IPS DF 4.7 (cell line): ENCODE measurements at regions not wholly inside any gene's neighbourhood (a gene's known extent, or its start where the extent isn't known, plus 50 kb on each side); places are given as distances from the start of the nearest gene placed in this dataset.
"Not testable (repeated sequence)": the region's sequence is repeated elsewhere in the genome, so short reads cannot be mapped to it uniquely, and the experiment has no call there.

Source experiments
- DNase-seq: peaks from one replicate; pipeline ENCODE4 v3.0.0-alpha.2; 2013; ENCODE audit warnings: low spot score; ENCODE audit errors: extremely low read depth

DNA sequence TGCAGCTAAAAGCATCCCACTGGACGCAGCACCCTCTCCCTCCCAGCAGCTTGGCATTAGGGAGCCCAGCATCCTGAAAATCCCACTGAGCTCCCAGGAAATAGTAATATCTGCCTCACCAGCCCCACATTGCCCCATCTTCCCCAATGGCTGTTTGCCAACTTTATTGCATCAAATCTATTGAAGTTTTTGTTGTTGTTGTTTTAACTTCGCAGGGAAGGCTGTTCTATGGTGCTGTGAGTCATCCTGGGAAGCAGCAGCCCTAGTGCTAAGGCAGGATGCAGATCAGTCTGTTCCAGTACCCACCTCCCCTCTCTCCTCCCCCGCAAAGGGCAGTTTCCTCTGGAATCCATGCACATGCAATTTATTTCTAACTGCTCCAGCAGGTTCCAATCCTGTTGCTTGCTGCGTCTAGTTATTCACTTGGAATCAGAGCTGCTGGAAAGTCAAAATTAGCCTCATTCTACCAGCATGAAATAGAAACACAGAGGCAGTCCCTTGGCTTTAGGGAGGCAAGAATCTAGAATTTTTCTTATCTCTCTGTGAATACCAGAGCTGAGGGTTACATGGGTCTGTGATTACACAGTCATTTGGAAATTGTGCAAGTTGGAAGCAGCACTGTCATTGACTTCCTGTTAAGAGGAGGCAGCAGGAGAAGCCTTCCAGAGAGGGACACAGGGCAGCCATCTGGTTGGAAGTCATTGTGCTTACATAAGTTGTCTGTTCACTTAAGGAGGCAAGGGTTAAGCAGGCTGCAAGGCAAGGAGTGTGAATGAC, 115.9 kb upstream of the CACUL1 start:
- DNase-seq = no peak

DNA sequence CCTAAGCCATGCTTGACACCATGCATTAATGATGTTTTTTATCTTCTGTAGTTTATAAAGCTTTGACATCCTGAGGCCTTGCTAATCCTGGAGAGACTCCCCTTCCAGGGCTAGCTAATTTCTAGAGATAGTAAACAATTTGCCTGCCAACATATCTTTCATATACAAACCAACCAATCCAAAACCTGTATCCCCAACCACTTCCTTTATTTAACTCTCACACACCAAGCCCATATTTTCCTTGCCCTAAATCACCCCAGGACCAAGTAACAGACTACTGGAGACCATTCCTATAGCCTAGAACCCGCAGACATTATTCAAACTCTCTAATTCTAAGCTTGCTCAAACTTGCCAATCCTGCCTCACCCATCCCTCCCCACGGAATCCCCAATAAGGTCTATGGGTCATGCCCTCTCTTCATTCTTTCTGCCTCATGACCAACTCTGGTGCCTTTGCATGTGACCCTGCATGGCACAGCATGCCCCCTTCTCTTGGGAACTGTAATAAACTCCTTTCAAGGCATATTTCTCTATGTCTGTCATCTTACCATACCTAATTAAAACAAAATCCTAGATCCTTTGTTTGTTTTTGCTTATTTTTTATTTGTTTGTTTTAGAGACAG, 116.6 kb upstream of the CACUL1 start:
- DNase-seq = no peak

DNA sequence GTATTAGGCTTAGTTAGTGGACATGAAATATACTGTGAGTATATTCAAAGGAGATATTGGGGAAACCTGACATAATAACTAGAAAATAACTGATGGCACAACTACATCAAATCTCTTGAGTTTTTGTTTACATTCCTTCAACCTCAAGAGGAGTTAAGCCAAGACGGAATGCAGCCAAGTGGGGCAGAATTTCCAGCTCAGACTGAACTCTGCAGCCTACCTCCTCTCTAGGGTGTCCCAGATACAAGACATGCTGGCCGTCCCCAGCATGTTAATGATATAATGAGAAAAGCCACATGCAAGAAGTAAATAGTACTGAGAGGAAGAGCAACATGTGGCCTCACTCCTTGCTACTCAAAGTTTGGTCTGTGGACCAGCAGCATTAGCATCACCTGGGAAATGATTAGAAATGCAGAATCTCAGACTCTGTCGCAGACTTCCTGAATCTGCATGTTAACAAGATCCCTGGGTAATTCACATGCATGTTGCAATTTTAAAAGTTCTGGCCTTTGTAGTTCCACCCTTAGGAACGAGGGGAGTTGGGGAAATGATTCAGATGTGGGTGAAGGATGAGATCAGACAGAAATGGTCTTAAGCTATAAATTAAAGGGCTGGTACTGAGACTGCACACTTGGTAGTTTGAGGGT, 118.4 kb upstream of the CACUL1 start:
- DNase-seq = no peak

DNA sequence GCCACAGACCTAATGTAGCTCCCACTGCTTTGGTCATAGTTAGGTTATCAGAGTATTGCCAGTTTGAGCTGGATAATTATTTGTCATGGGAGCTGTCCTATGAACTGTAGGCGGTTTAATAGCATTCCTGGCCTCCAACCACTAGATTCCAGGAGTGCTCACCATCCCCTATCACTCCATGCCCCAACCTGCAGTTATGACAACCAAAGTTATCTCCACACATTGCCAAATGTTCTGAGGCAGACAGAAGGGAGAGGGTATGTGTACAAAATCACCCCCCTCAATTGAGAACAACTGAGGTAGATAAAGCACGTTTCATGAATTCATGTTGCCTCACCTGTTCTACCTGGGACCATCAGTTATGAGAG, 119.0 kb upstream of the CACUL1 start:
- no peak for DNase-seq

DNA sequence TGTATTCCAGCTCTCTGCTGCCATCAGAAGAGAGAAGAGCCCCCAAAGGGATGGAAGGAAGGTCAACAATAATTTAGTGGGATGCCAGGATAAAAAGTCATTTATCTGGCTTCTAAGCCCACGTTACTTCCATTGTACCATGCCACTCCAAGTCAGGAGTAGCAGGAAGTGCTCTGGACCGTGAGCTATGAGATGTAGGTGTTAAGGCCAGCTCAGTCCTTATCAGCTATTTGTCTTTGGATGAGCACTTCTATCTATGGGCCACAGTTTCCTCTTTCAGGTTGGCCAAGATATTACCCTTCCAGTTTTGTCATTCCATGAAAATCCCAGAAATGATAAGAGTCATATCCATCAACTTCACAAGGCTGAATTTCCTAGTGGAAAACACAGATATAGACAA, 119.4 kb upstream of the CACUL1 start:
- no peak for DNase-seq

DNA sequence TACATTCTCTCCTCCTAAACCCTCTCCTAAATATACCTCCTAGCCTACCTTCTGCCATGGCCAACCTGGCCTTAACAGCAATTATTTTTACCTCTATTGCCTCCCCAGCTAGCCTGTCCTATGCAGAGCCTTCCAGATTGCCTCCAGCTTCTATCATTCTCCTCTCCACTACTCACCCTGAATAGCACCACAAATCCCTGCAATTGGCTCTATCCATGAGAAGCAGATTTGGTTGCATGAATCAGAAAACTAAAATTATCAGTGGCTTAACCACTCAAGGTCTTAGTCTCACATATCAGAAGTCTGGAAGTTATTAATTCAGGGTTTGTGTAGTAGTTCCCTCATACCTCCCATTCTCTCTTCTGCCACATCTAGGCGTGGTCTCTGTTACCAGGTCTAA, 120.3 kb upstream of the CACUL1 start:
- no peak for DNase-seq

DNA sequence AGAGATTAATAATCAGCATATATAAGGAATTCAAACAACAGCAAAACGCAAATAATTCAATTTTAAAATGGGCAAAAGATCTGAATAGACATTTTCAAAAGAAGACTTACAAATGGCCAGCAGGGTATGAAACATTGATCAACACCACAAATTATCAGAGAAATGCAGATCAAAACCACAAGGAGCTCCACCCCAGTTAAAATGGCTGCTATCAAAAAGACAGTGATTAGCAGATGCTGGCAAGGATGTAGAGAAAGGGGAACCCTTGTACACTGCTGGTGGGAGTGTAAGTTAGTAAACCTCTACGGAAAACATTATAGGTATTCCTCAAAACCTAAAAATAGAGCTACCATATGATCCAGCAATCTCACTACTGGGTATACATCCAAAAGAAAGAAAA, 128.0 kb upstream of the CACUL1 start:
- no peak for DNase-seq

DNA sequence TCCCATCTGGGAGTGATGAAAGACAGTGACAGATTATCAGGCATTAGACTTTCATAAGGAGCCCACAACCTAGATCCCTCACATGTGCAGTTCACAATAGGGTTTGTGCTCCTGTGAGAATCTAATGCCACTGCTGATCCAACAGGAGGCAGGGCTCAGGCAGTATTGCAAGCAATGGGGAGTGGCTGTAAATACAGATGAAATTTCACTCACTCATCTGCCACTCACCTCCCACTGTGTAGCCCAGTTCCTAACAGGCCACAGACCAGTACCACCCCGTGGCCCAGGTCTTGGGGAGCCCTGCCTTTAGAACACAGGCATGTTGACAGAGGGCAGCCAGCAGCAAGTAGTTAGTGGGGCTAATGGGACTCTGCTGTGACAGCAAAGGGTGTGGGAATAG, 137.3 kb upstream of the NANOS1 start:
- DNase-seq = no peak

DNA sequence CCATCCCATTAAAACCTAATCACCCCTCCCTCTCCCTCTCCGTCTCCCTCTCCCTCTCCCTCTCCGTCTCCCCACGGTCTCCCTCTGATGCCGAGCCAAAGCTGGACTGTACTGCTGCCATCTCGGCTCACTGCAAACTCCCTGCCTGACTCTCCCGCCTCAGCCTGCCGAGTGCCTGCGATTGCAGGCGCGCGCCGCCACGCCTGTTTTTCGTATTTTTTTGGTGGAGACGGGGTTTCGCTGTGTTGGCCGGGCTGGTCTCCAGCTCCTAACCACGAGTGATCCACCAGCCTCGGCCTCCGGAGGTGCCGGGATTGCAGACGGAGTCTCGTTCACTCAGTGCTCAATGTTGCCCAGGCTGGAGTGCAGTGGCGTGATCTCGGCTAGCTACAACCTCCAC, 134.6 kb upstream of the NANOS1 start:
- not testable (repeated sequence) for DNase-seq

DNA sequence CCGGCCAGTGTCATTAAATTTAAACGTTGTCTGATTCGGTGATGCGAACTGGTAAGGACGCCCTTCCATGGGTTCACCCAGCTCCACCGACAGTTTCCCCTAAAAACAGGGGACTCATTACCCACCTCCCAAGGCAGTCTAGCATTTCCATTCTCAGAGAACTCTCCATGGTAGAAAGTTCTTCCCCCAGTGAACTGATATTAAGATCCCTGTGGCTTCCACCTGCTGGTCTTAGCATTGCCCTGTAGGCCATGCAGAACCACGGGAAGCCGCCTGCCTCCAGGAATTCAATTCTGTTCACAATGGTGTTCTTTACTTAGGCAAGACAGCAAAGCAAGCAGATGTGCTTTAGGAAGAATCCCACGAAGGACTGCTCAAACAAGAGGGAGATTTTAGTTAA, 128.9 kb upstream of the NANOS1 start:
- DNase-seq = no peak

DNA sequence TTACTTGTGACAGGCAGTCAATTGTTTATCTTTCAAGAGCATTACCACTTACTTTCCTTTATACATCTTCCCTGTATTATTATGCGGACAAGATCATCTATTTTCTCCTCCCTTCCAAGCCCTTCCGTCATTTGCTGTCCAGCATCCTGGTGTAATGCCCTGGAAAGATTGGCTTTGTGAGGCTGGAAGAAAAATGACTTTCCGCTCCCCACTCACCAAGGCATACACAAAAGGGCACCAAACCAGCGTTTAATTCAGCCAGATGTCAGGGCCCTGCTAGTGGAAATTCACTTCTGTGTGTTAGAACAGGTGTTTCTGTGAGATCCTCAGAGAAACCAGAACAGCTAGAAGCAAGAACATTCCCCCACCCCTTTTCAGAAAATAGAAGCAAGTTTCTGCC, 128.1 kb upstream of the NANOS1 start:
- no peak for DNase-seq

DNA sequence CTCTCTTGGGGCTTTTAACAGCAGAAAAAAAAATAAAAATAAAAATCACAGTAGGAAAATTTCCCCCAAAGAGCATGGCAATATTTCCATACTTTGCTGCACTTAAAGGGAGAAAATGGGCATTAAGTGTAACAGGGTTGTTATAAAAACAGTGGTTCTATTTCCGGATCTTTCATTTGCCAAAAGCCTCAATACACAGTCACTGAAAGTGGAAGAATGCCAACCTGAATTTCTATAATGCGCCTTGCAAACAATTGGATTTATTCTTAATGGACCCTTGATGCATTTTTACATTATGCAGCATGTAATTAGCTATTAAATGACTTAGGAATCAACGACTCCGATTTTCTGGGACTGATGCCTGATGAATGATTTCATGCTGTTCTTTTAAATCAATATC, 127.6 kb upstream of the NANOS1 start:
- DNase-seq = no peak

DNA sequence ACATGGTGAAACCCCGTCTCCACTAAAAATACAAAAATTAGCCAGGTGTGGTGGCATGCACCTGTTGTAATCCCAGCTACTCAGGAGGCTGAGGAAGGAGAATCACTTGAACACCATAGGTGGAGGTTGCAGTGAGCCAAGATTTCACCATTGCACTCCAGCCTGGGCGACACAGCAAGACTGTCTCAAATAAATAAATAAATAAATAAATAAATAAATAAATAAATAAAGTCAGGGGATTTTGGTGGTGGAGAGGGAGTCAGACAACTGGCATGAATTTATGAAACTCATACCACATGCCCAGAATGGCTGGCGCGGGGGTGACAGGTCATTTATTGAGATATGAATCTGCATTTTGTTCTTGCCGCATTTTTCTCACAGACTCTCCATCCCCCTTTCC, 126.9 kb upstream of the NANOS1 start:
- not testable (repeated sequence) for DNase-seq

DNA sequence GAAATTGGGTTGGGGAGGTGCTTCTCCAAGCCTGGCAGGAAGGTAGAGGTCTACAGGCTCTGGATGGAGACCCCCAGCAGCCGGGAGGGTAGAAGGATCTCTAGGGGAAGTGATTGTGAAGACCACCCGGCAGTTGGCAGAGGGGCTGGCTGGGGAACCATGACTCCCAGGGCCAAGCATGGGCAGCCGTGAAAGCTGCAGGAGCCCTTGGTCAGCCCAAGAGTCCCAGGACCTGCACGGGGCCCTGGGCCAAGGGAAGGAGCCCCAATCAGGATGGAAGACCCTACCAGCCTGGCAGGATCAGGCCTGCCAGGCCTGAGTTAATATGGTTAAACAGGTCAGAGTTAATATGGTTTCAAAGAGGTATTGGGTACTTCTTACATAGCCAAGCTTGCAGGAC, 126.3 kb upstream of the NANOS1 start:
- DNase-seq = no peak

DNA sequence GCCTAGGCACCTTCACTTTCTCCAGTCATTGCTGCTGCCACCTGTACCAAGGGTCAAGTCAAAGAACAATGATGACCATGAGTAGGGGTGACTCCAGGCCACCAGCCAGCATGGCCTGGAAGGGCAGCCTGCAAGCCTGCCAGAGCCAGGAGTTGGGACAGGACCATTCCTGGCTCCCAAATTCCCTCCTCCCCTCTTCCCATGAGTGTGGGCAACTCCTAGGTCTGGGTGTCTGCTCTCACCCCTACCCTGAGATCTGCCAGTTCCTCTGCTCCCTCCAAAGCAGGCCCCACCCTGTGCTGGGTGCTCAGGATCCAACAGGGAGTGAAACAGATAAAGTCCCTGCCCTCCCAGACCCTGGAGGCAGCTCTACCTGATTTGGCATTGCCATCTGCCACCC, 125.8 kb upstream of the NANOS1 start:
- no peak for DNase-seq

DNA sequence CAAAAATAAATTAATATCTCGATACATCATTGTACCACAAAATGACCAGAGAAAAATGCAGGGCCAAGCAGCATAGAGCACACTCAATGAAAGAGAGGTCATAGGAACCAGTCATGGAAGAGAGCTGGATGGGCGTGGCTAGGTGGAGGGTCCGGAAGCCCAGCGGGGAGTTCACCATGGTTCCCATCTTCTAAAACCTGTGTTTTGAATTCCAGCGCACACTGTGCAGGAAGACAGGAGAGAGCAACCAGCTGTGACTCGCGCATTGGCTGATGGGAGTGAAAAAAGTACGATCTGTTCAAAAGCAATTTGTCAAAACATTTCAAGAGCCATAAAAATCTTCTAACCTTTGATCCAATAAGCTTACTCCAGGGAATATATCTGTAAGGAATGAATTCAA, 125.2 kb upstream of the NANOS1 start:
- no peak for DNase-seq

DNA sequence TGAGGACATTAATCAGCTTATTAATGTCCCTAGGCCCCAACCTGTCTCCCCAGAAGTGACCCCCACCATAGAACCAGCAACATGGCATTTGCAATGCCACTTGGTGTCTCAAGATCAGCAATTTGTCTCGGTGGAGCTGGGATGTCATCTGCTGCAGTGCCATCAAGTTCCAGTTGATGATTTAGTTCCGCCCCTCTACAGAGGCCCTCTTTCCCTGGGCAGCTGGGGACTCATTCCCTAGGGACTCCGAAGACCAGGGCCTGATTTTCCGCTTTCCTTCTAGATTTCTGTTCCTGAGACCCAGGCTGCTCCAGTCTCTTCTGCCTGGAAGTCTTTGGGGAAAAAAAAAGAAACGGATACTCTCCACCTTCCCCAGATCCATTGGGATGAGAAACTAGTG, 122.5 kb upstream of the NANOS1 start:
- no peak for DNase-seq

DNA sequence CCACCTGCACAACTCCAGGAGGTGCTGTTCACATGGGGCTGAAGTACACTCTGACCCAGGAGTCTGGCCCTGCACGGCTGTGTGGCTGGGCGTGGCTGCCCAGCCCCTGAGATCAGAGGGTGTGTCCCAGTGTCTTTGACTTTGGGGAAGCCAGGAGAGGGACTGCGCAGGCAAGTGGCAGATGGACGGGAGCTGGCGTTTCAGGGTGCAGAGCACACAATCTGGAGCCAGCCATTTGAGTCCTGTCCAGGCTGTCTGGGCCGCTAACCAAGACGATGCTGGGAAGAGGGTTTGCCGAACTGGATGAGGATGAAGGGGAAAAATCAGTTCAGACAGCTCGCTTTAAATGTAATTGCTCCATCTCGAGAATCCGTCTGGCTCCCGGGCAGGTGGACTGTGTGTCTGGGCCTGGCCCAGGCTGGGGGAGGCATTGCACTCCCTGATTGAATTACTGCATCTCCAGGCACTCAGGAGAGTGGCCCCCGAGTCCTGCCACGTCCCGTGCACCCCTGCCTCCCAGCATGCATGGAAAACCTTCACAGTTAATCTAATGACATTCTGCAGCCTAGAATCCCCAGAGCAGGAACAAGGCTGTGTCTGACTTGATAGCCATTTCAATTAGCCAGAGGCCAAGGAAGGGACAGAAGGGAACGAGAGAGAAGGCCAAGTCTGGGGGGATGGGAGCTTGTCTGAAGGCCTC, 120.8 kb upstream of the NANOS1 start:
- DNase-seq = no peak

DNA sequence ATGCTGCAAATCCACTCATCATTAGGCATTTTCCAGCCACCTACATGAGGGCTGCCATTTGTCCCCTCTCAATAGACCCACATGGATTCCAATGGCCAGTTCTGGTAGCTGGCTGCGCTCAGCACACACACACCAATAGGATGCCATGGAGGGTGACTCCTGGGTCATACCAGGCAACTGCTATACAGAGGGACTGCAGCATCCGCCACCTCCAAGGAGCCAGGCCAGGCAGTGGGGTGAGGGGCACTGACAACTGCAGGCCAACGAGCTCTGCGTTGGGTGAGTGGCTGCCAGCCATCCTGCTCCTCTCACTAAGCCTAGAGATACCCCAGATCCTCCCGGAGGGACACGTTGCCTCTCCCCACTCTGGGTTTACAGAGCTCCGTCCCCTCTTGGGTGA, 118.8 kb upstream of the NANOS1 start:
- DNase-seq = no peak

DNA sequence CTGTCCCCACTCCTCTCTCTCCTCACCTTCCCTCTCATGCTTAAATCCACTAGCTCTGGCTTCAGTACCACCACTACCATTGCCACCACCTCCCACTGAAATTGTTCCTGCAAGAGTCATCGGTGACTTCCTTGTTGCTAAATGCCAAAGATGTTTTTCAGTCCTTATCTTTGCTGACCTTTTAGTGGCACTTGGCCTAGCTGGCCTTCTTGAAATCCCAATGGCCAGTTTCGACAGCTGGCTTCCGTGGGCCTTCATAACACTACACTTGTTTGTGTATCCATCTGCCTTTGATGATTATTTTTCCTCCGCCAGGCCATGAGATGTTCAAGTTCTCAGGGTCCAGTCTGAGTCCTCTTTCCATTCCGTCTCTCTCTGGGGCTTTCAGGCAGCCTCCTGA, 118.2 kb upstream of the NANOS1 start:
- no peak for DNase-seq

DNA sequence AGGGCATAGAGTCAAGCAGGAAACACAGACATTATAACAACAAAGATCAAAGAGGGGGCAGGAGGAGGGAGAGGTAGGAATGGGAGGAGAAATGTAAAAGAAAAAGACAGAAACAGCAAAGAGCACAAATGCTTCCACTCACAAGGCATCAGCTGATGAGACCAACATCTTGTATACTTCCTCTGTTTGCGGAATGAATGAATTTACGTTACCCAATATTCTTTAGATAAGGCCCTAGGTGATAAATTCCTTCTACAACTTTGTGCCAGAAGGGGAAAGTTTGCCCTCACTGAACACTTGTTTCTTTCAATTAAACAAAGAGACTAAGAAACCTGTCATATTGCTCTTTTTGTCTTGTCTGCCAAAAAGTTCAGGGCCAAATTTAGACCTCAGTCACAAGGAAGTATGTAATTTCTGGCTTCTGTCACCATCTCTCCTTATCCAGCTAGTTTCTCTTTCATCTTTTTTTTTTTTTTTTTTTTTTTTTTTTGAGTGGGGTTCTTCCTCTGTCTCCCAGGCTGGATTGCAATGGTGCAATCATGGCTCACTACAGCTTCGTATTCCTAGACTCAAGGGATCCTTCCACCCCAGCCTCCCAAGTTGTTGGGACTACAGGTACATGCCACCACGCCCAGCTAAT, 116.4 kb upstream of the NANOS1 start:
- DNase-seq = no peak

DNA sequence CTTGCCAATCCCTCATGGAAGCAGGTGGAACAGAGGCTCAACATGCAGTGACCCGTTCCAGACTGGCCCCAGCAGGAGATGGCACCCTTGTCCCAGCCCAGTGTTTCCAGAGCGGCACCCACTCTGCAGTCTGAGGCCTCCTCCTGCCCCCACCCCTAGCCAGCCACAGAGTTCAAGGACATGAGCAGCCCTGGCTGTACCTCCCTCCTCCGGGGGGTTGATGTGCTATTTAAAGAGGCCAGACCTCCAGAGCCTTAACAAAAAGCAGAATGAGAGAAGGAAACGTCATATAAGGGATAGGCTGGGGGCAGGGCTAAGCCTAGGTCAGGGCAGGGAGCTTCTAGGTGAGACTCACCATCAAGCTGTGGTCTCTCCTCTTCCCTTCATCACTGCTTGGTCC, 115.7 kb upstream of the NANOS1 start:
- no peak for DNase-seq
